Stomach (tissue), 4 donors: ENCODE measurements at regions not wholly inside any gene's neighbourhood (a gene's known extent, or its start where the extent isn't known, plus 50 kb on each side); places are given as distances from the start of the nearest gene placed in this dataset.

Experiments
- EP300 ChIP-seq: sonication (generic); formaldehyde crosslinking; IDR thresholded peaks from one replicate; pipeline ENCODE4 v1.6.1; 2017; ENCODE audit warnings: antibody characterized with exemption
- TF ChIP-seq, protein P1 (sequence below), 7 experiments: fragments of 450-650 bp in 4 of 7; fragments of 200-600 bp in 3 of 7; sonication (generic) in 3 of 7; IDR thresholded peaks; one replicate each; pipeline ENCODE4 v1.5.1; 2016 to 2019; ENCODE audit warnings: antibody characterized with exemption in 7 of 7, control low read depth in 2 of 7, mild to moderate bottlenecking in 1 of 7

DNA sequence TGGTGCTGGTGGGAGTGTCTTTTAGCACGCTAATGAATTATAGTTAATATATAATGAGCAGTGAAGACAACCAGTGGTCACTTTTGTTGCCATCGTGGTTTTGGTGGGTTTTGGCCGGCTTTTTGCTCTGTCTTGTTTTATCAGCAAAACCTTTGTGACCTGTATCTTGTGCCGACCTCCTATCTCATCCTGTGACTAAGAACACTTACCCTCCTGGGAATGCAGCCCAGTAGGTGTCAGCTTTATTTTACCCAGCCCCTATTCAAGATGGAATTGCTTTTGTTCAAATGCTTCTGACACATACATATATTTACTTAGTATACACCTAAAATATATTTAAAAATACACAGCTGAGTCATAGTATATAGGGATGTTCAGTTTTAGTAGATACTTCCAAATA is 770.3 kb downstream of the PDCD6IP start:
- TF ChIP-seq, protein P1, sequence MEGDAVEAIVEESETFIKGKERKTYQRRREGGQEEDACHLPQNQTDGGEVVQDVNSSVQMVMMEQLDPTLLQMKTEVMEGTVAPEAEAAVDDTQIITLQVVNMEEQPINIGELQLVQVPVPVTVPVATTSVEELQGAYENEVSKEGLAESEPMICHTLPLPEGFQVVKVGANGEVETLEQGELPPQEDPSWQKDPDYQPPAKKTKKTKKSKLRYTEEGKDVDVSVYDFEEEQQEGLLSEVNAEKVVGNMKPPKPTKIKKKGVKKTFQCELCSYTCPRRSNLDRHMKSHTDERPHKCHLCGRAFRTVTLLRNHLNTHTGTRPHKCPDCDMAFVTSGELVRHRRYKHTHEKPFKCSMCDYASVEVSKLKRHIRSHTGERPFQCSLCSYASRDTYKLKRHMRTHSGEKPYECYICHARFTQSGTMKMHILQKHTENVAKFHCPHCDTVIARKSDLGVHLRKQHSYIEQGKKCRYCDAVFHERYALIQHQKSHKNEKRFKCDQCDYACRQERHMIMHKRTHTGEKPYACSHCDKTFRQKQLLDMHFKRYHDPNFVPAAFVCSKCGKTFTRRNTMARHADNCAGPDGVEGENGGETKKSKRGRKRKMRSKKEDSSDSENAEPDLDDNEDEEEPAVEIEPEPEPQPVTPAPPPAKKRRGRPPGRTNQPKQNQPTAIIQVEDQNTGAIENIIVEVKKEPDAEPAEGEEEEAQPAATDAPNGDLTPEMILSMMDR (IDR thresholded peaks at IDR 0.05) = no peak
- TF ChIP-seq EP300 = no peak
